NCI-H146 treated with DMSO at 0.1 percent for 48 hours (cell line): ENCODE measurements at regions not wholly inside any gene's neighbourhood (a gene's known extent, or its start where the extent isn't known, plus 50 kb on each side); places are given as distances from the start of the nearest gene placed in this dataset.

ENCODE experiments used
- DNase-seq: peaks from one replicate; lab custom pipeline; 2025; ENCODE audit not compliant: unreplicated experiment; lab: John Stamatoyannopoulos, UW

DNA sequence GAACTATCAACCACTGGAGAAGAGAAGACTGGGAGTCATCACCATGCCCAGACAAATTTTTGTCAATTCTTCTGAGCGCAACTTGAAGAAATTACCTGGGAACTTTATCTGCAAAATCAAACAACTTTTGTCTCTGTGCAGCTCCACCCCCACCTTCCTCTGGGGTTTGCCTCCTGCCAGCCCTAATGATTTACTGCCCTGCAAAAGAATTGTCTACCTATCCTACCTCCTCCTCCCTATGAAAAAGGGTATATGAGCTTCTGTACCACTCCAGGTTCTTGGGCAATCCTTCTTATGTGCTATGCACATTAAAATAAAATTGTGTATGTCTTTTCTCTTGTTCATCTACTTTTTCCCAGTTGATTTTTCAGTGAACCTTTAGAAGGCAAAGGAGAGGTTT, 191.9 kb downstream of the URB2 start:
- DNase-seq: no peak

DNA sequence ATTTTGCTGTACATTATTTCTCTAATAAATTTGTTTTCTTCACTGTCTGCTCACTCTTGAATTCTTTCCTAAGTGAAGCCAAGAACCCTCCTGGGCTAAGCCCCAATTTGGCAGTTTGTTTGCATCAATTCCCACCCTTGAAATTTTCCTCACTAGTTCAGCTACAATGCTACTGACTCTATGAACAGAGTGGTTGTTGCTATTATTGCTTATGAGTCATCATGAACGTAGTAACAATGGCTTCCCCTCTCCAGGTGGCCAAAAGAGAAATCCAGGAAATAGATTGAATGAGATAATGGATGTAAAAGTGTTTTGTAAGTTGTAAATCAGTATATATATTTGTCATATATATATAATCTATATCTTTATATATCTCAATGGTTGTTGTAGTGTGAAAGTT, 193.0 kb downstream of the URB2 start:
- DNase-seq: no peak

DNA sequence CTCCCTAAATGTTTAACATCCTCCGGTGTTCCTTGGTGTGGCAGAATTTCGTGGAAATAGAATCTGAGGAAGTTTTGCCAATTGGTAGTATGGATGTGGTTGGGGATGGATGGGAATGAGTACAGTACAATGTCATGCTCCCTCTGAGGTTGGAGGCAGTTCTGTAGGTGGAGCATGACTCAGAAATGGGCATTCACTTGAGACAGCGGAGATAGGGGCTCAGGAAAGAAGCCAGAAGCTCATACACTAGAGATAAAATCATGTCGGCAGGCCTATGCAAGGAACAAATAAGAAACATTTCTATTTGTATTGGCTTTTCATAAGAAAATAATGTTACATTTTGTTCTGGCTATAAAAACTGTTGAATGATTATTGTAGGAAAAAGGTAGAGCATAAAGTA, 196.0 kb downstream of the URB2 start:
- no peak for DNase-seq

DNA sequence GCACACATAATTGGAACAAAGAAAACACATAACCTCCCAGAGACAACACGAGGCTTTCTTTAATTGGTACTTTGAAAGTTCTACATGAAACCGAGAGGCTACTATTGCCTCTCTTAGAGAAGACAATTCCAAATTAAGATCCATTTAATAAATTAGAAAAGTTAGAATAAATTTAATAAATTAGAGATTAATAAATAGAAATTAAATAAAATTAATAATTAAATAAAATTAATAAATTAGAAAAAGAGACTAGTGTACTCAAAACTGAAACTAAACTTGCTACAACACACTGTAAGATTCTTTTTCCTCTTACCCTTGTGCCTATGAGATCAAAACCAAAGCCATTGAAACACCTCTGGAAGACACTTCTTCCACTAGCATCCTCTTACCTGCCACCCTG, 199.0 kb downstream of the URB2 start:
- DNase-seq: no peak

DNA sequence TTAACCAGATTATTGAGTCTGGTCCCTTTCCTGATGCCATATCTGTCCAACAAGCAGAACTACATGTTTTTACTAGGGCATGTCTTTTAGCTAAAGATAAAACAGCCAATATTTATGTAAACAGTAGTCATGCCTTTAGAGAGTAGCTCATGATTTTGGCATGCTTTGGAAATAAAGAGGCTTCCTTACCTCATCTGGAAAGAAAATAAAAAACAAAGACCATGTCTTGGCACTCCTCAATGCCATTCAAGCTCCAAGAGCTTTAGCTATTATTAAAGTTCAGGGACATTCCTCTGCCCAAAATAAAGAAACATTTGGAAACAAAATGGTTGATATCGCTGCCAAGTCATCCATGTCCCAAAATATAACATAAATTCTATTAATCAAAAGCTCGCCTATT, 202.4 kb downstream of the URB2 start:
- DNase-seq: no peak

DNA sequence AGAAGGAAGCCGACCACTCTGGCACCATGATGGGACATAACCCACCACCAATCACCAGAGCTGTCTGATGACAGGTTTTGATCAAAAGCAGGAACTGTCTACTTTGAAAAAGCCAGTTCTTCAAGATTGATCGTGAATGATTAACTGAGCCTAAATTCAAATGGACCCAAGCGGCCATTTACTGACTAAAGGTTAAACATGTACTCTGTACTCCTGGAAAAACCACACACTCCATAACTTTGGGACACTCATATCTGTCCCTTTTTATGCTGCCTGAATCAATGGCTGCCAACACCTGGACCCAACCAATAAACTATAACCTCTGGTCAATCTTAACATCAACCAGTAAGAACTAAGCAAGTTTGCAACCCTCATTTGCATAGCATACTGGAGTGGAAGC, 206.6 kb downstream of the URB2 start:
- DNase-seq: no peak

DNA sequence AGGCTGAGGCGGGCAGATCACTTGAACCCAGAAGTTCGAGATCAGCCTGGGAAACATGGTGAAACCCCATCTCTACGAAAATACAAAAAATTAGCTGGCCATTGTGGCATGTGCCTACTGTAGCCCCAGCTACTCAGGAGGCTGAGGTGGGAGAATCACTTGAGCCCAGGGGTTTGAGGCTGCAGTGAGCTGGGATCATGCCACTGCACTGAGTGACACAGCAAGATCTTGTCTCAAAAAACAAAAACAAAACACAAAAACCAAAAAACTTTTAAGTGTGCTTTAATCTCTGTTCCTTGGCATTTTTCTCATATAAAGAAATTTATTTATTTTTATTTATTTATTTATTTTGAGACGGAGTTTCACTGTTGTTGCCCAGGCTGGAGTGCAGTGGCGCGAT, 208.2 kb downstream of the URB2 start:
- DNase-seq: no peak

DNA sequence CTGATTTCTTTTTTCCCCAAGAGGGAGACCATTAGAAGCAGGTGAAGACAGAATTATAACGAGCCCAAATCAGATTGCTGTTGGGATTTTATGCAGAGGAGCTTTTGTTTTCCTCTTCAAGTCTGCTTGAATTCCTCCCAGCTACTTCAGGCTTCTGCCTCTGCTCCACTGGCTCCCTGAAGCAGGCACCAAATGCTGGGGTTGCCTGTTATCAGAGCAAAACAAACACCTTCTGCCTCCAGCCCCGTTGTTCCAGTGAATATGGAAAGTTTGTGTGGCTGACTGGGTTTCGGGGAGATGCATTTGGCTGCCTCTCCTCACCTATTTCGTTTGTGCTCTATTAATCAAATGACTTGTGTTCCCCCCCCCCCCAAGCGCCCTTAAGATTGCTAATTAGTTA, 209.2 kb downstream of the URB2 start:
- DNase-seq: no peak

DNA sequence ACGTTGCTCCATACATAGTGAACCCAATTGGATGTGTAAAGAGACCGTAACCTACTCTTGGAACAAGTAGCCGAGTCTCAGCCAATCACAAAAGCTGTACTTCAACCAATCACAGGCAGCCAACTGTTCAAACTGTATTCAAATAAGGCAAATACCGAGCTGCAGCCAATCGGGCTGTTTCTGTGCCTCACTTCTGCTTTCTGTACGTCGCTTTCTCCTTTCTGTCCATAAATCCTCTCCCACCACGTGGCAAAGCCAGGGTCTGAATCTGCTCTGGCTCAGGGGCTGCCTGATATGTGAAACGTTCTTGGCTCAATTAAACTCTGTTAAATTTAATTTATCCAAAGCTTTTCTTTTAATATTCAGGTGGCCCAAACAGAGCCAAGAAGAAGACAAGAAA, 210.3 kb downstream of the URB2 start:
- DNase-seq: no peak

DNA sequence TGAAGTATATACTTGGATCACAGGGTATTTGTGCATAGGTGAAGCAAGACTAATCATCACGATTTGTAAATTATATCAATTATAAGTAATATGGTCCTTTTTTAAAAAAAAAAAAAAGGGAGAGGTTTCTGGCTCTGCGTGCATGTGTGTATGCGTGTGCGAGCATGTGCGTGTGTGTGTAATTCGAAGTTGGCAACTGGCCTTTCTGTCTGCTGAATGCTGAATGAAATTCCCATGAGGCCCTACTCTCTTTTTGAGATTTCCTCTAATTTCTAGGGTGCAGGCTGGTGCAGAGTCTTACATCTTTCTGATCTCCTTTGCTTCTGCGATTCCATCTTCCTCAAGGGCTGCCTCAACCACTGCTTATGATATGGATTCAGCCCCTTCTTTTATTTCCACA, 212.2 kb downstream of the URB2 start:
- DNase-seq: no peak

DNA sequence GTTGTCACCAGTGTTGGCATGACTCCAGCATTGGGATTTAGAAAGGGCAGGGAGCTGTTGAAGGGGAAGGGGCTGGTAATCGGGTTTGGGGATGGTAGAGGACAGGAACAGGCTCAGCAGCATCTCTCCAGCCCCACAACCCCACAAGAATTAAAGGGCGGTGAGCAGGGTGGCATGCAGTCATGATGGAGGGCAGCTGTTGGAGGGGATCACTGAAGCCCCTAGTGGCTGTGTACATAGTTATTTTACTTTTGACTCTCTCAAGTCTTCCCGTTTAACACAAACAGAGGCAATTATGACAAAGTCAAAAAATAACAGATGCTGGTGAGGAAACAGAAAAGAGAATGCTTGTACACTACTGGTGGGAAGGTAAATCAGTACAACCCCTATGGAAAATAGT, 213.8 kb downstream of the URB2 start:
- no peak for DNase-seq

DNA sequence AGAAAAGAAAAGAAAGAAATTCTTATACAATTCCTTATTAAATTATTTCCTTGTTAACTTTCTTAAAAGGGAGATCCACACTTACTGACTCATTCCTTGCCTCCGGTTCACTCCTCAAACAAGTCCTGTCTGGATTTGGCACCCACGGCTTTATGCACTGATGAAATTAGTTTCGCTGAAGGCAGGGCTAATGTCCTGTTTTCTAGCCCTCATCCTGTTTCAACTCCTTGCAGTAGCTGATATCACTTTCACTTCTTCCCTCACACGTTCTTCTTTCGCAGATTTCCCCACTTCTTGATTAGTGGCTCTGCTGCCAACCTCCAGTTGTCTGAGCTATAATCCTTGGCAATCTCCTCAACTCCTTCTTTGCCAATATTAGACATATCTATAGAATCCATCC, 215.2 kb downstream of the URB2 start:
- no peak for DNase-seq

DNA sequence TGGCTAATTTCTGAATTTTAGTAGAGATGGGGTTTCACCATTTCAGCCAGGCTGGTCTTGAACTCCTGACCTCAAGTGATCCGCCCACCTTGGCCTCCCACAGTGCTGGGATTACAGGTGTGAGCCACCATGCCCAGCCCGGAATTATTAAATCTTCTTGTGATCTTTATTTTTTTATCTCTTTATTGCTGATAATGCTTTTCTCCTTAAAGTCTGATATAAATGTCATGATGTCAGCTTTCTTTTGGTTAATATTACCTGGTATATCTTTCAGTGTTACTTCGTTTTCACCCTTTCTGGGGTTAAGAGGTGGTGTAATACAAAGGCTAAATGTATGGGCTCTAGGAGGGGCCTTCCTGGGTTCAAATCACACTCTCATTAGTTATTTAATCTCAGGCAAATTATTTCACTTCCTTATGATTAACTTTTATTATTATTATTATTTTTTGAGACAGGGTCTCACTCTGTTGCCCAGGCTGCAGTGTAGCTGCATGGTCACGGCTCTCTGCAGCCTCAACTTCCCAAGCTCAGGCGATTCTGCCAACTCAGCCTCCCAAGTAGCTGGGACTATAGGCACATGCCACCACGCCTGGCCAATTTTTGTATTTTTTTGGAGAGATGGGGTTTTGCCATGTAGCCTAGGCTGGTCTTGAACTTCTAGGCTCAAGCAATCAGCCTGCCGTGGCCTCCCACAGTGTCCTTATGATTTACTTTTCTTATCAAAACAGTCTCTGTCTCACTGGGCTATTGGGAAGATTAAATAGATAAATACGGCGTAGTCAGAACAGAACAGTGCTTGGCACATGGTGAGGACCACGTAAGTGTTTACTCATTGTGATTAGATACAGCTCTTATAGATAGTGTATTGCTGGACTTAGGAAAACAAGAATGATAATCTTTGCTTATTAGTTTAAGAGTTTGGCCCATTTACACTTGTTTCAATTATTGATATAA, 216.5 kb downstream of the URB2 start:
- DNase-seq: peak; percentile 30

DNA sequence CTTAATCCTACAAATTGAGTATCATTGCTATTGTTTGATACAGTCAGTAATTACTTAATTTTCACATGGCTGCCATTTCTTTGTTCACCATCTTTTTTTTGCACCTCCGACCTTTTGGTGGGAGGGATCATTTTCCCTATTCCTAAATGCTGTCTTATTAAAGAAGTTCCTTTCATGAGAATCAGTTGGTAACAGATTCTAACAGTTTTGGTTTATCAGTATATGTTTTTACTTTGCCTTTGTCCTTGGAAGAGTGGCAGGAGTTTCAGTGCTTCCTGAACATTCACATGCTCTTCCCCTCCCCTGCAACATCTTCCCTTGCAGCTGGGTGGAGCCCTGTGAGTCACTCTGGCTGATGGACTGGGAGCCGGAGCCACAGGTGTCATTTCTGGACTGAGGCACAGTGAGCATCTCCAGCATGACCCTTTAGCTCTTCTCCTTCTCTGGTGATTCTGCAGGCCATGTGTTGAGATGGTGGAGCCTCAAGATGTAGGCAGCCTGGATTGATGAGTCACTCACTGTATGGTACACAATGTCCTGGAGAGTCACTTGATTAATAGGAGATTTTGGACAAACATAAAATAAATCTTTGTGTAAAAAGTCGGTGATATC, 217.7 kb downstream of the URB2 start:
- peak; percentile 72 for DNase-seq

DNA sequence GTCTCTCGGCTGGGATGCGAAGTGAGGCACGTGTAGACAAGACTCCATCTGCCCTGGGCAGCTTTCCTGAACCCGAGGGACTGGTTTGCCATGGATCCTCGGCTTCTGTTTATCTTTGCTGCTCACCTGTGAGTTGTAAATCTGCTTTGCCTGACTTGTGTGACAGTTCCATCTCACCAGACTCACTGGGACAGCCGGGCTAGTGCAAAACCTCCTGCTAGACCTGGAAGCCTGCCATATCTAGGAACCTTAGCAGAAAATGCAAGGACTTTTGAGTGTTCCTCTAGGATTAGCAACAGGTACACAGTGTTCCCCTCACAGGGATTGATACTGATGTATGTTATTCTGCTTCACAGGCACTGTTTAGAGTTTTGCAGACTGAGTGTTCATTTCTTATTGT, 218.6 kb downstream of the URB2 start:
- DNase-seq: no peak

DNA sequence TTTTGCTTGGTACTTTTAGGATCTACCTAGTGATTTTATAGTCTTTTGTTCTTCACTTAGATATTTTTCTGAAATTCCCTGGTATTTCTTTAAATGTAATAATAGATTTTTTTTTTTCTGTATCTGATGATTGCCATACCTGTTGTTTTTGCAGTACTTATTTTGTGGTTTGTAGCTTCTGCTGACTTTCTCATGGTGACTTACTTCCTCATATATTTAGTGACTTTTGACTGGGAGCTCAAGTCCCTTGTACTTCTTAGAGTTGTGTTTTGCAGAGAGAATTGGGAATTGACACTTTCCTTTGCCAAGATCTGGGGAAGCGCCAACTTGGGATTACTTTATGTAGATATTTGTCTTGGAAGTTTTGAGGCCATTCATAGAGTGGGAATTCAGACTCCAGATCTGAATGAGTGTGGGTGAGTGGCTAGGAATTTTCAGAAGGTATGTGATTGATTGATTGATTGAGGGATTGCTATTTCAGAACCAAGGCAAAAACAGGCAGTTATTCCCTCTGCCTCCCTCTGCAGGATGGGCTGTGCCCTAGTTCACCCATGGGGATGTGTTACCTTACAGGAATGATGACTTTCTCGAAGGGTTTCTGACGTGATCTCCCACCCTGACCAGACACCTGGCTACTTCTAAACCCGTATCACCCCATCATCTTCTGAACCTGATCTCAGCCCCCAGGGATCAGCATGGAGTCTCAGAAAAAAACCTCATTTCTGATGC, 219.5 kb downstream of the URB2 start:
- DNase-seq: no peak

DNA sequence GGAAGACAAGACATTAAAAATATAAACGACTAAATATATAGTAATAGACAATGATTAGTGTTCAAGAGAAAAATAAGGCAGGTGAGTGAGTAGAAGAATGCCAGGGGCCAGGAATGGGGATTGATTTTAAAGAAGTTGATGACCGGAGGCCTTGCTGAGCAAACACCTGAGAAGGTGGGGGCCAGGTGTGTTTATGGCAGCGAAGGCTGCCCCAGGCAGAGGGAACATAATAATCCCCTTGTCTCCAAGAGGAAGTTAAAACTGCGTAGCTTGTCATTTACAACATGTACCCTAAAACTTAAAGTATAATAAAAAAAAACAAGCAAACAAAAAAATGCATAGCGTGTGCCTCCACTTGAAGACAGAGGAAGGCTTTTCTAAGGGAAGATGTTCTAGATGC, 220.3 kb downstream of the URB2 start:
- DNase-seq: no peak

DNA sequence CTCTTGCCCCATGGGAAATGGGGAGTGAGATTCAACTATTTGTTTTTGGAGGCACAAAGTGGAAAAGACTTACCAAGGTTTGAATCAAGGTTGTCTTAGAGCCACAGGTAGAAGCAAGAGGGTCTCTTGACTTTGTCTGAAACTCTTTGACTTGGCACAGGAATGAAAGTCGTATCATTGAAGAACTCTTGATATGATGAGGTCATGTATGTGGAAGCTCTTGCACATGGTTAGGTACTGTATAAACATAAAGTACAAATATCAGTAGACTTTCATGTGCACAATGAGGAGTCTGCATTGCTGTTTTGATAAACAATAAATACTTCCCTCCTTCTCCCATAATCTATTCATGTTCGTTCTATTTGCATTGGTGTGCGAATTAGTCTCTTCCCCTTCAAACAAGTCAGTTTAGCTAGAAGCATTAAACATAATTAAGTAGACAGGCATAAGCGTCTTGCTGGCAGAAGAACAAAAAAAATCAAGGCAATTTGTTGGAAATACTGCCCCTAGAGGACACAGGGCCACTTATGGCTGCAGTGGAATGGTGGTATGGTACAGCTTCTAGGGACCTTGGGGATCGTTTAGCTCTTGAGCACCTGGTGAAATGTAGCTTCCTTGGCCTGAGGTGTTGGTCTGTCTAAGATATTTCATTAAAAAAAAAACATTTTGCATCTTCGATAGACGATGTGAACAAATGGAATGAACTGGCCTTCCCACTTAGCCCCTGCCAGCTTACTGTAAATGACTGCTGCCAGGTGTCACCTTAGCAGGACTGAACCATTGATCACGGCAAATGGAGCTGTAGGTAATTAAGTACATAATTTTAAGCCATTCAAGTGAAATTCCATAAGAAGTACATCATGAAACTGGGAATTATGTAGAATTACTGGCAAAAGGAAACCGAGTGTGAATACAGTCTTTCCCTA, 218.0 kb upstream of the GALNT2 start:
- DNase-seq: peak; percentile 50

DNA sequence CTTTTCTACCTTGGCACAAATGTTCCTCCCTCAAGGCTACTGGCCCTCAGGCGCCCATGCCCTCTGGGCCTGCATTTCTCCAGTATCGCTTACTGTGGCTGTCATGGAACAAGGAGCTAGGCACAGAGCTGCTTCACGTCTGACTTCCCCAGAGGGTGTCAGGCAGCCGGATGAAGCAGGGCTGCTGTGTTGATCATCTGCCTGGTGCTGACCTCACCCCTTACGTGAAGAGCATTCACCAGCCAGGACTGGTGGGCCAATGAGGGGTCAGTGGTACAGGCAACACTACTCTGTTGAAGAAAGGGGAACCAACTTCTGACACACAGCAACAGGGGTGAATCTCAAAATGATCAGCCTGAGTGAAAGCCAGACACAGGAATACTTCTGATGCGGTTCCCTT, 215.5 kb upstream of the GALNT2 start:
- no peak for DNase-seq

DNA sequence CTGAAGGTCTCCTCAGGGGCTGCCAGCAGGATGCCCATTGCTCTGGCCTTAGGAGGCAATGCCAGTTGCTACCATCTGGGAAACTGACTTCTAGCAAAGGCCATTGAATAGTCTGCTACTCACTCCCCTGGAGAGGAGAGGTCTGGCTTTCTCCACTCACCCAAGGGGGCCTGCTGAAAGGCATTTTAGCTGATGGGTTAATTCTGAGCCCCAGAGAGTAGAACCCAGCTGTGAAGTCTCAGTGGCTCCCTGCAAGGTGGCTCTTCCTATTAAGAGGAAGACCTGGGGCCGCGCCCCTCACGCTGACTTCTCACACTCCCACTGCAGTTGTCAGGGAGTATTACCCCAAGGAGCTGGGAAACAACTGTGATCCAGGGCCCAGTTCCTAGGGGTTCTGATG, 213.3 kb upstream of the GALNT2 start:
- no peak for DNase-seq

DNA sequence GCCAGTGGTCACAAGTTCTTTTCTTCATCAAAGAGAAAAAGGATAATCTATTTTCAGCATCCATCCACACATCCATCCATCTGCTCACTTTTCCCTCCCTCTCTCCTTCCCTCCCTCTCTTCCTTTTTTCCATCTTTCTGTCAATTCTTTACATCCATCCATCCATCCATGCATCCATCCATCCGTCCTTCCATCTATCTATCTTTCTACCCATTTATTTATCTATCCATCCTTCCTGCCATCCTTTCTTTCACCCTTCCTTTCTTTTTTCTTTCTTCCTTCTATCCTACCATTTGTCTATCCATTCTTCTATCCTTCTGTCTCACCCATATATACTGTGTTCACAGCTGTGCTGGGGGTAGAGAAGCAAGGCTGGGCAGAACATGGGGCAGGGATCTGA, 212.4 kb upstream of the GALNT2 start:
- no peak for DNase-seq
